H1 (cell line): ENCODE measurements at regions not wholly inside any gene's neighbourhood (a gene's known extent, or its start where the extent isn't known, plus 50 kb on each side); places are given as distances from the start of the nearest gene placed in this dataset.

Experiments
- CTCF ChIA-PET: fragments of 300-600 bp; sonication (Branson Sonifier 250); formaldehyde crosslinking; loops from one replicate; lab custom pipeline; 2021; ENCODE audit not compliant: partially characterized antibody; lab: Charles Lee
- POLR2A ChIA-PET: fragments of 300-600 bp; sonication (Branson Sonifier 250); formaldehyde crosslinking; loops from one replicate; lab custom pipeline; 2021; ENCODE audit warnings: inconsistent platforms; ENCODE audit not compliant: partially characterized antibody; lab: Charles Lee
- DNase-seq, 2 experiments: peaks; one replicate each; pipeline versions ENCODE4 v3.0.0 to v3.0.0-alpha.2; 2010 to 2022; ENCODE audit warnings: low spot score in 2 of 2, low read depth in 1 of 2, mixed read lengths in 1 of 2
- FAIRE-seq: peaks from 2 replicates; lab custom pipeline; 2011; peaks lifted over from hg19 to GRCh38; lab: Jason Lieb, UNC
- H2AFZ ChIP-seq: 2 replicates; pipeline ENCODE4 v1.8.1; 2012; ENCODE audit warnings: low read length, inconsistent platforms
- H2AK5ac ChIP-seq: 2 replicates; pipeline ENCODE4 v1.6.1; 2013; ENCODE audit warnings: low read depth, low read length
- H2BK120ac ChIP-seq: replicated peaks from 2 replicates; pipeline ENCODE3; 2013; ENCODE audit warnings: low read depth, low read length, inconsistent platforms
- H2BK12ac ChIP-seq: 2 replicates; pipeline ENCODE4 v1.6.1; 2013; ENCODE audit warnings: low read depth, low read length
- H2BK15ac ChIP-seq: 2 replicates; pipeline ENCODE4 v1.6.1; 2013; ENCODE audit warnings: low read length
- H2BK20ac ChIP-seq: 2 replicates; pipeline ENCODE4 v1.6.1; 2013; ENCODE audit warnings: low read length
- H2BK5ac ChIP-seq: 2 replicates; pipeline ENCODE4 v1.6.1; 2013; ENCODE audit warnings: low read depth, low read length
- H3K14ac ChIP-seq: 2 replicates; pipeline ENCODE4 v1.6.1; 2013; ENCODE audit warnings: inconsistent platforms; ENCODE audit not compliant: insufficient read length
- H3K18ac ChIP-seq: 2 replicates; pipeline ENCODE4 v1.6.1; 2013; ENCODE audit warnings: low read length; ENCODE audit errors: extremely low read depth
- H3K23ac ChIP-seq: 2 replicates; pipeline ENCODE4 v1.6.1; 2013; ENCODE audit warnings: inconsistent platforms; ENCODE audit not compliant: insufficient read length
- H3K23me2 ChIP-seq: 2 replicates; pipeline ENCODE4 v1.6.1; 2013; ENCODE audit warnings: low read depth, low read length
- H3K27ac ChIP-seq: 2 replicates; pipeline ENCODE4 v1.6.1; 2011; ENCODE audit warnings: low read depth, low read length, inconsistent platforms
- H3K27me3 ChIP-seq, 4 experiments: replicated peaks in 1 of 4; 1 replicate in 1 of 4; 2 replicates in 3 of 4; pipeline versions ENCODE4 v1.6.1 to v1.8.1; 2011 to 2013; ENCODE audit warnings: low read length in 3 of 4, mild to moderate bottlenecking in 3 of 4, inconsistent platforms in 2 of 4, mixed read lengths in 2 of 4, moderate library complexity in 1 of 4; ENCODE audit not compliant: control insufficient read depth in 3 of 4, insufficient read depth in 3 of 4; ENCODE audit errors: extremely low read depth in 1 of 4
- H3K36me3 ChIP-seq, 4 experiments: 2 replicates each; pipeline versions ENCODE4 v1.6.1 to v1.8.1; 2011 to 2013; ENCODE audit warnings: mild to moderate bottlenecking in 4 of 4, low read length in 3 of 4, moderate library complexity in 2 of 4, control low read depth in 1 of 4, inconsistent platforms in 1 of 4; ENCODE audit not compliant: insufficient read depth in 4 of 4, control insufficient read depth in 2 of 4
- H3K4ac ChIP-seq: replicated peaks from 2 replicates; pipeline ENCODE3; 2013; ENCODE audit warnings: low read length, low read depth, mixed read lengths, inconsistent platforms; ENCODE audit not compliant: insufficient read length
- H3K4me1 ChIP-seq, 4 experiments: replicated peaks in 1 of 4; 1 replicate in 1 of 4; 2 replicates in 3 of 4; pipeline versions ENCODE4 v1.6.1 to v1.8.1; 2011 to 2013; ENCODE audit warnings: low read length in 3 of 4, inconsistent platforms in 2 of 4, mixed read lengths in 1 of 4; ENCODE audit not compliant: insufficient read depth in 4 of 4, control insufficient read depth in 3 of 4
- H3K4me2 ChIP-seq, 2 experiments: 2 replicates each; pipeline versions ENCODE4 v1.6.1 to v1.8.1; 2011 to 2013; ENCODE audit warnings: low read depth in 2 of 2, low read length in 2 of 2, control low read depth in 1 of 2, inconsistent platforms in 1 of 2, mild to moderate bottlenecking in 1 of 2; ENCODE audit not compliant: insufficient read depth in 1 of 2
- H3K4me3 ChIP-seq, 4 experiments: fragments of 200-600, 300-600 bp in 1 of 4; sonication (generic), shearing (Covaris generic), sonication (Bioruptor Twin) in 1 of 4; 2 replicates each; pipeline versions ENCODE4 v1.5.1 to v1.8.1; 2011 to 2016; ENCODE audit warnings: low read length in 4 of 4, low read depth in 3 of 4, control low read depth in 2 of 4, inconsistent platforms in 2 of 4, mild to moderate bottlenecking in 2 of 4, mixed read lengths in 1 of 4, moderate library complexity in 1 of 4; ENCODE audit not compliant: insufficient read depth in 2 of 4; ENCODE audit errors: extremely low read depth in 1 of 4
- H3K56ac ChIP-seq: replicated peaks from 2 replicates; pipeline ENCODE3; 2013; ENCODE audit warnings: low read depth, mild to moderate bottlenecking, mixed read lengths, low read length, inconsistent platforms; ENCODE audit not compliant: insufficient read length
- H3K79me1 ChIP-seq: 2 replicates; pipeline ENCODE4 v1.6.1; 2013; ENCODE audit warnings: low read depth, low read length, control low read depth
- H3K79me2 ChIP-seq, 2 experiments: 2 replicates each; pipeline versions ENCODE4 v1.6.1 to v1.8.1; 2012 to 2013; ENCODE audit warnings: low read length in 2 of 2, mild to moderate bottlenecking in 2 of 2, inconsistent platforms in 1 of 2; ENCODE audit not compliant: insufficient read depth in 2 of 2, control insufficient read depth in 1 of 2
- H3K9ac ChIP-seq, 4 experiments: replicated peaks in 1 of 4; 1 replicate in 1 of 4; 2 replicates in 3 of 4; pipeline versions ENCODE4 v1.6.1 to v1.8.1; 2011 to 2013; ENCODE audit warnings: low read depth in 3 of 4, low read length in 3 of 4, control low read depth in 2 of 4, mild to moderate bottlenecking in 2 of 4, moderate library complexity in 2 of 4, inconsistent platforms in 1 of 4; ENCODE audit errors: extremely low read depth in 1 of 4
- H3K9me3 ChIP-seq, 2 experiments: 2 replicates each; pipeline versions ENCODE4 v1.6.1 to v1.8.1; 2012 to 2013; ENCODE audit warnings: mild to moderate bottlenecking in 2 of 2, moderate library complexity in 2 of 2, control low read depth in 1 of 2, inconsistent platforms in 1 of 2, low read depth in 1 of 2, low read length in 1 of 2, mixed read lengths in 1 of 2; ENCODE audit not compliant: insufficient read depth in 2 of 2
- H4K20me1 ChIP-seq, 2 experiments: replicated peaks in 1 of 2; 2 replicates each; pipeline versions ENCODE3 to v1.8.1; 2011 to 2013; ENCODE audit warnings: inconsistent platforms in 2 of 2, low read length in 2 of 2, mild to moderate bottlenecking in 1 of 2; ENCODE audit not compliant: insufficient read depth in 2 of 2, control insufficient read depth in 1 of 2
- H4K5ac ChIP-seq: 2 replicates; pipeline ENCODE4 v1.6.1; 2013; ENCODE audit warnings: low read length, low read depth, mixed read lengths, inconsistent platforms; ENCODE audit not compliant: insufficient read length
- H4K8ac ChIP-seq: 2 replicates; pipeline ENCODE4 v1.8.0; 2013; ENCODE audit warnings: mild to moderate bottlenecking, moderate library complexity, low read length, inconsistent platforms; ENCODE audit not compliant: insufficient read depth; ENCODE audit errors: extremely low read depth
- H4K91ac ChIP-seq: replicated peaks from 2 replicates; pipeline ENCODE3; 2013; ENCODE audit warnings: low read length, mixed read lengths, inconsistent platforms; ENCODE audit not compliant: insufficient read length
- EGR1 ChIP-seq: IDR thresholded peaks from 2 replicates; pipeline ENCODE4 v1.6.1; 2011; ENCODE audit warnings: low read depth, low read length, borderline replicate concordance
- EP300 ChIP-seq, 2 experiments: IDR thresholded peaks; 1 replicate in 1 of 2; 2 replicates in 1 of 2; pipeline ENCODE4 v1.6.1; 2011 to 2012; ENCODE audit warnings: low read depth in 2 of 2, low read length in 2 of 2, mild to moderate bottlenecking in 2 of 2, borderline replicate concordance in 1 of 2, inconsistent platforms in 1 of 2, moderate library complexity in 1 of 2
- FOSL1 ChIP-seq: IDR thresholded peaks from 2 replicates; pipeline ENCODE4 v1.6.1; 2011; ENCODE audit warnings: mild to moderate bottlenecking, low read depth, low read length, moderate library complexity; ENCODE audit not compliant: insufficient read depth
- KDM4A ChIP-seq: IDR thresholded peaks from one replicate; pipeline ENCODE4 v1.7.1; 2012; ENCODE audit warnings: low read depth, mild to moderate bottlenecking, moderate library complexity, low read length, inconsistent platforms; ENCODE audit not compliant: severe bottlenecking
- NRF1 ChIP-seq: IDR thresholded peaks from 2 replicates; pipeline ENCODE4 v1.6.1; 2011; ENCODE audit warnings: mild to moderate bottlenecking, low read depth, low read length, improper control_type of control experiment
- SAP30 ChIP-seq: fragments of 300-600 bp; sonication (generic); IDR thresholded peaks from 2 replicates; pipeline ENCODE4 v1.7.1; 2012; ENCODE audit warnings: low read length, moderate library complexity, mild to moderate bottlenecking, inconsistent platforms; ENCODE audit not compliant: insufficient read depth, insufficient replicate concordance
- TEAD4 ChIP-seq: IDR thresholded peaks from 2 replicates; pipeline ENCODE4 v1.6.1; 2012; ENCODE audit warnings: low read depth, low read length, inconsistent platforms, mixed read lengths
- WGBS, 2 experiments: shearing (Covaris generic) in 1 of 2; methylation state at CpG; one replicate each; pipeline versions ENCODE4 v1.1.6 to v1.1.7; 2013 to 2015; ENCODE audit warnings: low lambda C conversion rate in 2 of 2, mixed read lengths in 2 of 2, inconsistent platforms in 1 of 2, low coverage in 1 of 2, missing lambda C conversion rate in 1 of 2; ENCODE audit not compliant: insufficient replicate concordance in 2 of 2, insufficient coverage in 1 of 2, insufficient read length in 1 of 2; ENCODE audit errors: extremely low coverage in 1 of 2, missing lambda C conversion rate in 1 of 2; 5-methylcytosine and 5-hydroxymethylcytosine counted together

GRCh38 chr2:84317135-84317534 is 141.9 kb downstream of the SUCLG1 start:
- H4K91ac ChIP-seq: no peak overlapping the region
- no peak overlapping the region for H3K18ac ChIP-seq
- no peak overlapping the region for H2BK15ac ChIP-seq
- peak overlapping the region; percentile 63 for H2BK12ac ChIP-seq
- no peak overlapping the region for H3K9ac ChIP-seq
- no peak overlapping the region for H3K4me3 ChIP-seq
- 100% methylated on average over 2 of the region's 2 CpGs; no CpG with 5 or more reads in 1 of the 2 experiments for WGBS, 2 experiments
- no peak for FAIRE-seq
- no peaks in the 10 kb centered on the region for H3K9me3 ChIP-seq
- H2BK120ac ChIP-seq: no peak overlapping the region
- POLR2A ChIA-PET: no interaction called here
- CTCF ChIA-PET: interaction anchor here (1.0 to 1.5 kb wide), 3 partner anchors 9 to 232 kb away, joined by 3 read pairs; no protein-coding TSS in a partner anchor
- H3K23ac ChIP-seq: no peak overlapping the region
- H4K5ac ChIP-seq: no peak overlapping the region
- no peak overlapping the region for H4K8ac ChIP-seq
- H2AK5ac ChIP-seq: no peak overlapping the region
- H3K79me2 ChIP-seq: no peaks in the 10 kb centered on the region
- no peak overlapping the region for H3K14ac ChIP-seq
- H3K4ac ChIP-seq: no peak overlapping the region
- H3K27me3 ChIP-seq: no peaks in the 10 kb centered on the region
- no peak overlapping the region for H2BK5ac ChIP-seq
- no peaks in the 10 kb centered on the region for H4K20me1 ChIP-seq
- DNase-seq: no peak
- H3K4me2 ChIP-seq: no peak overlapping the region
- no peaks in the 10 kb centered on the region for H3K36me3 ChIP-seq
- H2AFZ ChIP-seq: no peak overlapping the region
- TF ChIP-seq KDM4A: no peak
- no peak for TF ChIP-seq TEAD4
- no peak for TF ChIP-seq EGR1
- no peak for TF ChIP-seq FOSL1
- no peak for TF ChIP-seq EP300 (IDR thresholded peaks at IDR 0.05; ENCODE audit: borderline replicate concordance in 1 of 2, low read depth in 2 of 2, low read length in 2 of 2)
- TF ChIP-seq NRF1: no peak
- TF ChIP-seq SAP30: no peak
- H3K79me1 ChIP-seq: no peaks in the 10 kb centered on the region
- no peak overlapping the region for H3K56ac ChIP-seq
- H2BK20ac ChIP-seq: no peak overlapping the region
- no peak overlapping the region for H3K27ac ChIP-seq
- H3K23me2 ChIP-seq: no peaks in the 10 kb centered on the region
- H3K4me1 ChIP-seq: peaks cover 0 to 8% (median 6%) of the 10 kb centered on the region in 4 experiments; a peak in 5 of 7 replicates
